Adrenal gland (tissue), 5 donors: ENCODE measurements at regions not wholly inside any gene's neighbourhood (a gene's known extent, or its start where the extent isn't known, plus 50 kb on each side); places are given as distances from the start of the nearest gene placed in this dataset.

Experiments
- CTCF ChIP-seq, 6 experiments: fragments of 450-650 bp in 4 of 6; fragments of 200-600 bp in 2 of 6; sonication (generic) in 1 of 6; IDR thresholded peaks; 1 replicate in 5 of 6; 2 replicates in 1 of 6; pipeline versions ENCODE4 v1.5.1 to v1.8.0; 2016 to 2021; ENCODE audit warnings: antibody characterized with exemption in 6 of 6, mild to moderate bottlenecking in 2 of 6, moderate library complexity in 1 of 6
- POLR2A ChIP-seq, 2 donors: fragments of 450-650 bp; IDR thresholded peaks; one replicate each; pipeline ENCODE4 v1.6.1; 2017; ENCODE audit warnings: antibody characterized with exemption in 2 of 2, mild to moderate bottlenecking in 2 of 2, moderate library complexity in 1 of 2
- donor health status: DM: no; HTN: no; CAD: no.

GRCh38 chr7:152591976-152592375, 84.0 kb downstream of the XRCC2 start:
- no peak for TF ChIP-seq CTCF (IDR thresholded peaks at IDR 0.05)
- no peak for TF ChIP-seq POLR2A (IDR thresholded peaks at IDR 0.05)
